HG02798 (cell line): ENCODE measurements at regions not wholly inside any gene's neighbourhood (a gene's known extent, or its start where the extent isn't known, plus 50 kb on each side); places are given as distances from the start of the nearest gene placed in this dataset.

Experiments
- ATAC-seq: cut with Tn5 transposase; IDR thresholded peaks from one replicate; pipeline ENCODE4 v1.9.1; 2021; ENCODE audit warnings: mild to moderate bottlenecking; ENCODE audit not compliant: unreplicated experiment, poor library complexity

- no peak for ATAC-seq
Measured at GRCh38 chr12:42673535-42673934, 84.0 kb upstream of the PRICKLE1 start.

- no peak for ATAC-seq
Measured at GRCh38 chr12:42670719-42671118, 81.2 kb upstream of the PRICKLE1 start.

GRCh38 chr12:42669553-42669952, 80.0 kb upstream of the PRICKLE1 start:
- ATAC-seq: no peak

GRCh38 chr12:42666671-42667243, 77.2 kb upstream of the PRICKLE1 start:
- ATAC-seq: no peak

- ATAC-seq: no peak
Measured at GRCh38 chr12:42663621-42664020, 74.1 kb upstream of the PRICKLE1 start.

- no peak for ATAC-seq
Measured at GRCh38 chr12:42660968-42661937, 71.7 kb upstream of the PRICKLE1 start.

- ATAC-seq: no peak
Measured at GRCh38 chr12:42660117-42660516, 70.6 kb upstream of the PRICKLE1 start.

- ATAC-seq: no peak
Measured at GRCh38 chr12:42652048-42652447, 62.5 kb upstream of the PRICKLE1 start.

- ATAC-seq: no peak
Measured at GRCh38 chr12:42648061-42648460, 58.5 kb upstream of the PRICKLE1 start.

GRCh38 chr12:42643881-42644579, 54.5 kb upstream of the PRICKLE1 start:
- no peak for ATAC-seq

- no peak for ATAC-seq
Measured at GRCh38 chr12:42641221-42641885, 51.8 kb upstream of the PRICKLE1 start.

- no peak for ATAC-seq
Measured at GRCh38 chr12:42640391-42640790, 50.8 kb upstream of the PRICKLE1 start.

- ATAC-seq: no peak
Measured at GRCh38 chr12:42639556-42639955, 50.0 kb upstream of the PRICKLE1 start.
